ENCODE measurements at regions not wholly inside any gene's neighbourhood (a gene's known extent, or its start where the extent isn't known, plus 50 kb on each side); places are given as distances from the start of the nearest gene placed in this dataset.

DNA sequence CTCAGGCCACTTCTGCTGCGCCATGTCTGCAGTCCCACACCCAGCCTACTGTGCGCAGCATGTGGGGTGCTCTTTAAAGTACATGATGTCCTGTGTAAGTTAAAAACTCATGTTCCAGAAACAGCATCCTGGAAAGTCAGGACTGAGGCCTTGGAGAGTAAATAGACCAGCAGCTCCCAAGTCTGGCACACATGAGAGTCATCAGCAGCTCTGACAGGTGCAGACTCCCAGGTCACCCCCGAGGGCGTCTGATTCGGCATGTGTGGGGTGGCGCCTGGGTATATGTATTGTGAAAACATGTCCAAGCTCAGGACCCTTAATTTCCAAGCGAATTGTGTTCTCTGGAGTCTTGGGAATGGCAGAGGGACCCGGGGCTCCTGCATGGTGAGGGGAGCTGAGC, 120.1 kb upstream of the RUNX3 start:
- ATAC-seq (ENCODE audit: low FRiP score): no peak

DNA sequence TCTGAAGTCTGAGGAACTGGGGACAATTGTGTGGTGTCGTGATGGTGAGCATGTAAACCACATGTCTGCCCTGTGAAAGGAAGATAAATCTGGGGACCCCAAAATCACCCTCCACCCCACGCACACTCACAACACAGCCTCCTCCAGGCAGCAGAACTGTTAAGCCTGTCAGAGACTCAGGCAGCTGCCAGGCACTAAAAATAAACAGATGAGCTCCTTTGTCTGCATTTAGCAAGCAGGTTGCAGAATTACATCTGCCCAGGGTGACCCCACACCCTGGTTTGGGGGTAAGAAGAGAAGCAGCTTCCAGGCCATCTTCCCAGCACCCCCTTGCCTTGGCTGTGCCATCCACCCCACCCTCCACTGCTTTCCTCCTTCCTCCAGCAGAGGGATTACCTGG, 119.1 kb upstream of the RUNX3 start:
- no peak for DNase-seq (ENCODE audit: low spot score)
- no peak for ATAC-seq (ENCODE audit: low FRiP score)
- TF ChIP-seq, protein P1, sequence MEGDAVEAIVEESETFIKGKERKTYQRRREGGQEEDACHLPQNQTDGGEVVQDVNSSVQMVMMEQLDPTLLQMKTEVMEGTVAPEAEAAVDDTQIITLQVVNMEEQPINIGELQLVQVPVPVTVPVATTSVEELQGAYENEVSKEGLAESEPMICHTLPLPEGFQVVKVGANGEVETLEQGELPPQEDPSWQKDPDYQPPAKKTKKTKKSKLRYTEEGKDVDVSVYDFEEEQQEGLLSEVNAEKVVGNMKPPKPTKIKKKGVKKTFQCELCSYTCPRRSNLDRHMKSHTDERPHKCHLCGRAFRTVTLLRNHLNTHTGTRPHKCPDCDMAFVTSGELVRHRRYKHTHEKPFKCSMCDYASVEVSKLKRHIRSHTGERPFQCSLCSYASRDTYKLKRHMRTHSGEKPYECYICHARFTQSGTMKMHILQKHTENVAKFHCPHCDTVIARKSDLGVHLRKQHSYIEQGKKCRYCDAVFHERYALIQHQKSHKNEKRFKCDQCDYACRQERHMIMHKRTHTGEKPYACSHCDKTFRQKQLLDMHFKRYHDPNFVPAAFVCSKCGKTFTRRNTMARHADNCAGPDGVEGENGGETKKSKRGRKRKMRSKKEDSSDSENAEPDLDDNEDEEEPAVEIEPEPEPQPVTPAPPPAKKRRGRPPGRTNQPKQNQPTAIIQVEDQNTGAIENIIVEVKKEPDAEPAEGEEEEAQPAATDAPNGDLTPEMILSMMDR (IDR thresholded peaks at IDR 0.05): no peak

More for the DNA sequence above, 120.1 kb upstream of the RUNX3 start:
- TF ChIP-seq, protein P1 (IDR thresholded peaks at IDR 0.05): no peak
- DNase-seq (ENCODE audit: low spot score): no peak

DNA sequence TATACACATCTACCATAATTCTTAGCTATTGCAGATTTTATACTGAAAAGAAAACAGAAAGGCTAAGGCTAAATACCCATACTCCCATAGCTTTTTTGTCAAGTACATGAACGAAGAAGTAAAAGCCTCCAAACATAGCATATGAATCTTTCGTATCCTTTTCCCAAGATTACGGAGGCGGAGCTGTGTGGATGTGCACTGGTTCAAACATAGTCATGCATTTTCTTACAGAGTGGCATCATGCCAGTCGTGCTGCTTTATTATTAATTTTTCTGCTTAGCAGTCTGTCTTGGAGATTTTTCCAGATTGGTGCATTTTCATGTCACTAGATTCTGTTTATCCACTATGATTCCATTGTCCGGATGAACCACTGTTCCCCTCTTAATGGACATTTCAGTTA, 118.7 kb upstream of the RUNX3 start:
- TF ChIP-seq, protein P1 (IDR thresholded peaks at IDR 0.05): no peak
- DNase-seq (ENCODE audit: low spot score) (no peak), ATAC-seq (ENCODE audit: low FRiP score) (no peak)

DNA sequence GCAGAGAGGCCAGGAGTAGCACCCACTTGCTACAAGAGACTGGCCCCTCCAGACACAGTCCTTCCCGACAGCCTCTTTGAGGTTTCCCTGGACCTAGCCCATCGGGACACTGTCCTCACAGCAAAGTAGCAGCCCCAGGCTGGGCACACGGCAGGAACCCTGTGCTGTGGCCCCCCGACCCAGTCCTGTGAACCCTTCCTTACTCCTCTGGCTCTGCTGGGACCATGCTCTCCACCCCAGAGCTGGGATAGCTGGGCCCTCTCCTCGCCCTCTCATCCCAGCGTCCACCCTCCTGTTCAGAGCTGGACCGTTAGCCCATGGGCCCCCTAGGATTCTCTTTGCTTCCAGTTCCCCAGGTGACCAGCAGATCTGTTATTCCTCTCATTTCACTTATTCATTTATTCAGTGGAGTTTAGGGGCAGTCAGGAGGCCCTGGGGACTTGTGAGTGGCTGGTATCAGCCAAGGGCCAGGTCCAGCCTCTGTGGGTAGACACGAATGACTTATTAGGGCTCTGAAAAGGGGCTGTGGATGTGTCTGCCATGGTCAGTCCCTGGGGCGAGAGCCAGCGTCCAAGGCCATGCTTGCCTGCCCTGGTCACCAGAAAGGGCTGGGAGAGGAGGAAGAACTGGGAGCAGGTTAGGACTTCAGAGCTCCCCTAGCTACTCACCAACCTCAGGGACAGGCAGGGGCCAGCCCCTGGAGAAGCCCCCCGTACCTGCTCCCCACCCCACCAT, 117.6 kb upstream of the RUNX3 start:
- TF ChIP-seq, protein P1 (IDR thresholded peaks at IDR 0.05): no peak
- ATAC-seq (ENCODE audit: low FRiP score) (no peak), DNase-seq (ENCODE audit: low spot score) (no peak)

DNA sequence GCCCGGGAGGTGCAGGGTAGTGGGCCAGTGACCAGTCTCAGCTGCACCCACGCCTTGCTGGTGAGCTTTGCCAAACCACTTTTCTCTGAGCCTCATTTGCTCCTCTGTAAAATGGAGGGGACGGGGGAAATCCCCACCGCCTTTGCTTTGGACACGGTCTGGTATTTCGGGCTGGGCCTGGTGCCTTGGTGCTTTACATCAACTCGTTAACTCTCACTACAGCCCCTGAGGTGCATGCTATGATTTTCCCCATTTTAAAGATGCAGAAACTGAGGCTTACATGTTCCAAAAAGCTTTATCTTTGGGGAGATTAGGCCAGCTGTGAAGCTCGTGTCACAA, 116.1 kb upstream of the RUNX3 start:
- TF ChIP-seq, protein P1 (IDR thresholded peaks at IDR 0.05): no peak
- DNase-seq (ENCODE audit: low spot score) (no peak), ATAC-seq (ENCODE audit: low FRiP score) (no peak)

DNA sequence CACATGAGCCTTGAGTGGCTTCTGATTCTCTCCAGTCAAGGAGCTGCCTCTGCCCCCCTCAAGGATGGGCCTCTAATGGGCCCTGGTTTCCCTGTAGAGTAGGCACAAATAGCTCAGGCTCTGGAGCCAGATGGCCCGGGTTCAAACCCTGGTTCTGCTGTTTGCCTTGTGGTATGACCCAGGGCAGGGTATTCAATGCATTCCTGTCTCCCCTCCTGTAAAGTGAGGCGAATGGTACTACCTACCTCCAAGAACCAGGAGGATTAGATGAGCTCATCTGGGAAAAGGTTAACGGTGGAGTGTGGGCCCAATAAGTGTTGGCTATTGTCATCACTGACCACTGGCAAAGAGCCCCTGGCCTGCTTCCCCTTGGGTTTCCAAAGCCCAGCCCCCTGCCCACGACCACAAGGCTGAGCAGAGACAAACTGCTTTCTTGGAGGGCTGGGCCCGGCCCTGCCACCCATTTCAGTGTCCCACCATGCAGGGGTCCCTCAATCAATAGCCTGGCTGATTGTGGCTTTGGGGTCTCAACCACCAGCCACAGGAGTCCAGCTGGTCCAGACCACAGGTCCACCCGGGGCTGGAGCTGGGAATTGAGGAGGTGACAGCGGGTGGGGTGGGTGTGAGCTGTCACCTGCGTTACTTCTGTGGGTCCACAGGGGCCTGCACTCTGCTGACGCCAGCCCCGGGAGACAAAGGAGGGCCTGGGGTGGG, 115.6 kb upstream of the RUNX3 start:
- ATAC-seq (ENCODE audit: low FRiP score): no peak
- TF ChIP-seq, protein P1 (IDR thresholded peaks at IDR 0.05): no peak
- no peak for DNase-seq (ENCODE audit: low spot score)

DNA sequence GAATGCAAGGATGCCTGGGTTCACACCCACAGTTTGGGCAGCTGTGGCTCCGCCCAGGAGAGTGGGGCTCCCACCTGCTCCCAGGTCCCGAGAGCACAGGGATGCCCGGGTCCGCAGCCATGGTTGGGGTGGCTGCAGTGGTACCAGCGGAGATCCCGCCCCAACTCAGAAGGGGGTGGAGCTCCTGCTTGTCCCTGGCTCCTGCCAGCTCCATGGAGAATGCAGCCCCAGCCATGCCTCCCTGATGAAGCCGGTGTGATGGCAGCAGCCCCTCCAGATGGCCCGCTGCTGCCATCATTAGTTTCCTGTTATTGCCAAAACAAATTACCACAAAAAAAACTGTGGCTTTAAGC, 113.1 kb upstream of the RUNX3 start:
- no peak for ATAC-seq (ENCODE audit: low FRiP score)
- DNase-seq (ENCODE audit: low spot score): no peak
- TF ChIP-seq, protein P1 (IDR thresholded peaks at IDR 0.05): no peak

Measured in omental fat pad (tissue), 3 donors.